ENCODE measurements at regions not wholly inside any gene's neighbourhood (a gene's known extent, or its start where the extent isn't known, plus 50 kb on each side); places are given as distances from the start of the nearest gene placed in this dataset.

- TF ChIP-seq CTCF (IDR thresholded peaks at IDR 0.05) = no peak
- TF ChIP-seq POLR2A (IDR thresholded peaks at IDR 0.05) = no peak
Observed at GRCh38 chr16:74052016-74052415, 244.6 kb upstream of the PSMD7 start.
